ENCODE measurements at regions not wholly inside any gene's neighbourhood (a gene's known extent, or its start where the extent isn't known, plus 50 kb on each side); places are given as distances from the start of the nearest gene placed in this dataset.

GRCh38 chr10:44689368-44689767 is 221.8 kb upstream of the TMEM72 start:
- no peak for DNase-seq

- no peak for DNase-seq
Observed at GRCh38 chr10:44696496-44696895, 214.6 kb upstream of the TMEM72 start.

DNA sequence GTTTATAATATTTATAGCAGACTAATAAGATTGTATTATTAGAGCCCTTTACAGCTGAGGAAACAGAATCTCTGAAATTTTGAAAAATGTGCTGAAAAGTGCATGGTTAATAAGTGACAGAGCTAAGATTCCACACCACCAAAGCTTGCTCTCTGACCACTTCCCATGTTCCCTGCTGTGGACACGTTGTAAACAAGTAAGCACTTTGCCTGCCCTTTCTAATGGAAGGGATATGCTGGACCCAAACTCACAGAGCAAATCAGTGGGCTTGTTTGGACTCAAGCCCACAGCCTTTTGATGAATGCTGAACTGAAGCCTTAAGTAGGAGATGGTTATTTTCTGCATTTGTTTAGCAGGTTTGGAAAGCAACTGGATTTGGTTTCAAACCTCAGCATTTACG is 214.0 kb upstream of the TMEM72 start:
- DNase-seq: no peak

- no peak for DNase-seq
Observed at GRCh38 chr10:44702531-44702930, 208.6 kb upstream of the TMEM72 start.

- no peak for DNase-seq
Observed at GRCh38 chr10:44703241-44704155, 207.6 kb upstream of the TMEM72 start.

DNA sequence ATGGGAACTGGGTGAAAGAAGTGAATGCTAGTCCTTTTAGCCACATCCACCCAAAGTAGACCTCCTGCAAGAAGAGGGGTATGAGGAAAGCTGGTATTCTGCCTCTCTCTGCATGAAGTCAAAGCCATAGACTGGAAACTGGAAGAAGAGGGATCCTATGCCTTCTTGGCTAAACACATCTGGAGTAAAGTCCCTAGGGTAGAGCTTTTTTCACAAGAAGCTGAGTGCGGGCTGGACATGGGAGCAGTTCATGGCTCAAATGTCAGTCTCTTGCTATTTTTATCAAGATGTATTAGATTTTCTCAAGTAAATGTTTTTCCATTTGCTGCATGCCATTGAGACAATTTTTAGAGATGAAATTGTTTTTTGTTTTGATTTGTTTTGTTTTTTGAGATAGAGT is 206.5 kb upstream of the TMEM72 start:
- no peak for DNase-seq

- DNase-seq: no peak
Observed at GRCh38 chr10:44706745-44707144, 204.4 kb upstream of the TMEM72 start.

GRCh38 chr10:44713307-44713706 is 197.8 kb upstream of the TMEM72 start:
- DNase-seq: no peak

DNA sequence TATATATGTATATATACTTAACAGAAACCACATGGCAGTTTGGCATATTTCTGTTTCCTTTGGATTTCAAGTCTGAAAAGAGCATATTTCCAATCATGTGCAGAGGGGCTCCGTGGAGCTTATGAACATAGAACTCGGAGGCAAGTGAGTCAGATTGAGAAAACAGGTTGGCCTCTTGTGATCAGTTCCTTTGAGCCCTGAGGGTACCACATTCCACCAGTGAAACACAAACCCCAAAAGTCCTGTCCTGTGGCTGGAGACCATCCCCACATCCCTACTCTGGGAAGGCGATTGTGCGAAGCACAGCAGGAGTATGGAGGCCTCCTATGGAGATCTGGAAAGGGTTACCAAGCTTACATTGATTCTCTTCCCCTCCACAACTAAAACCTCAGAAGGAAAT is 196.7 kb upstream of the TMEM72 start:
- DNase-seq: no peak

DNA sequence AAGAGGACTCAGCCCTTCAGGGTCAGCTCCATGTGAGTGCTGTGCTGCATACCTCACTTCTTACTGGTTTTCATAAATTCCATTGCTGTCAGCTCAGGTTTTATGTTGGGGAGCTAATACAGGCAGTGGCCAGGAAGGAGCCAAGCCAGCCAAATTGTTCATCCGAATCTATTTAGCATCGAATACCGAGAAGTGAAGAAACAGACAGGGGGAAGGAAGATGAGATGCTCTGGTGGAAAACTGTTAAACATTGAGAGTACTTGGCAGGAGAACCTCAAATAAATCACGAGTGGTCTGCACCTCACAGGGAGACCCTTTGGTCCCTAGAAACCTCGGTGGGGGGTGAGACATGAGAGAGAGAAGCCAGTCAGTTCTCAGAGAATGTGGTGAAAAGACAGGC is 196.0 kb upstream of the TMEM72 start:
- DNase-seq: no peak

- no peak for DNase-seq
Observed at GRCh38 chr10:44716470-44717015, 194.6 kb upstream of the TMEM72 start.

- peak in 1 of 2 donors; percentile 7 for DNase-seq
Observed at GRCh38 chr10:44723082-44723481, 188.1 kb upstream of the TMEM72 start.

DNA sequence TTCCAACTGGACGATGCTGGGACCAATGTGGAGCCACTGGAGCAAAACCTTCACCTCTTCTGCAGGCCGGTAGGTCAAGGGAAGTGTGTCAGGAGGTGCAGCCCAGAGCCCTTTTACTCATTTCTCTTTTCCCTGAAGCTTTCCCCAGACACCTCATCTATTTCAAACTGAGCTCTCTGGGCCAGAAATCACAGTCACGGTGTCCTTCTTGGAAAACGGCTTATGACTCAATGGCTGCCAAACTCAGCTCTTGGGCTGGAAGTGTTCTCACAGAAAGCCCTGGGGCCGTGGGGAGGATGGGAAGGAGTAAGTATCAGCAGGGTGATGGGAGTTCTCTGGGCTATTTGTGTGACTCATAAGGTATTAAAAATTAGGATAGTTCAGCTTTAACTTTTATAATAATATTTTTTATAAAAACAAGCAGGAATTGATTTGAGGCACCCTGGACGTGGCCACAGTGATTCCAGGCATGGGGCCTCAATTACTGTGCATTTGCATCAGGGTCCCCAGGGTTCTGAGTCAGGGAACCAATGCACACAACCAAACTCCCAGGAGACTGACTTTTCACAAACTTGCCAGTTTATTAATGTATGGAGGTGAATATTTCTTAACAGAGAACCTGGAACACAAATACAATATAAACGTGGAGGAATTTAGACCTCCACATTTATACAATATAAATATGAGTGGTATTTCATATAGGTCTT is 187.4 kb upstream of the TMEM72 start:
- peak in 1 of 2 donors; percentile 9 for DNase-seq

DNA sequence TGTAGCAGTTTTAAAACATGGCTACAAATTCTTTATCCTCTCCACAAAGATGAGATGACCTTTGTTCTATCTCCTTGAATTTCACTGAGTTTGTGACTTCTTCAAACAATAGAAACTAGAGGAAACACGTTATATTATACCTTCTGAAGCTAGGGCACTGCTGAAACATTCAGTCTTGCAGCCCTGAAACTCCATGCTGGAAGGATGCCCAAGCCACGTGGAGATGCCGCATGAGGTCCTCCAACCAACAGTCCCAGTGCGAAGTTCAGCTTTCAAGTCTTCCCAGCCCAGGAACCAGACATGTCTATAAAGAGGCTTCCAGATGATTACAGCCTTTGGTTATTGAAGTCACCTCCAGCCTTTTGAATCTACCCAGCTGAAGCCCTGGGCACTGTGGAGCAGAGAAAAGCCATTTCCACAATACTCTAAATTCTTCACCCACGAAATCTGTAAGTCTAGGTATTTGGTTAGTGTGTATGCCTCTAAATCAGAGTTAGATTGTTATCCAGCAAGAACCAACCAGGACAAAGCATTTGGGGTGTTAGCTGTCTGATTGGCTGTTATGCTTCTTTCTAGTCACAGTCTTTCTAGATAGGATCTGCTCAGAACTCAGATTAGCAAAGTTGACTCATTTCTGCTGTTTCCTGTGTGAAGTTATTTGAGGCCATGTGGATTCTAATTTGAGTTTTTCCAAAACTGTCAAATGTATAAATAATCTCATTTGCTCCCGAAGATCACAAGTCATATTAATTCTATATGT is 186.5 kb upstream of the TMEM72 start:
- DNase-seq: no peak

DNA sequence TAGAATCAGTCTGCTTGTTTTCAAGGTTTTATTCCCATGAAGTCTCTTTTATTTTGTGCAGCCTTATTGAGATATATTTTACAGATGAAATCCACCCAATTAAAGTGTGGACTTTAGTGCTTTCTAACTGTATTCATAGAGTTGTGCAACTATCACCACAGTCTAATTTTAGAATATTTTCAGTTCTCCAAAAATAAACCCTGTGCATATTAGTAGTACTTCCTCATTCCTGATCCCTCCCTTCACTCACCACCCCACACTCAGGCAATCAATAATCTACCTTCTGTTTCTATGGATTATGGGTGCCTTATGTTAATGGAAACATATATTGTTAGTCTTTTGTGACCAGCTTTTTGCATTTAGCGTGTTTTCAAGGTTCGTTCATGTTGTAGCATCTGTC is 185.7 kb upstream of the TMEM72 start:
- peak; percentile 73 to 75 for DNase-seq

GRCh38 chr10:44731283-44731682 is 179.9 kb upstream of the TMEM72 start:
- no peak for DNase-seq

DNA sequence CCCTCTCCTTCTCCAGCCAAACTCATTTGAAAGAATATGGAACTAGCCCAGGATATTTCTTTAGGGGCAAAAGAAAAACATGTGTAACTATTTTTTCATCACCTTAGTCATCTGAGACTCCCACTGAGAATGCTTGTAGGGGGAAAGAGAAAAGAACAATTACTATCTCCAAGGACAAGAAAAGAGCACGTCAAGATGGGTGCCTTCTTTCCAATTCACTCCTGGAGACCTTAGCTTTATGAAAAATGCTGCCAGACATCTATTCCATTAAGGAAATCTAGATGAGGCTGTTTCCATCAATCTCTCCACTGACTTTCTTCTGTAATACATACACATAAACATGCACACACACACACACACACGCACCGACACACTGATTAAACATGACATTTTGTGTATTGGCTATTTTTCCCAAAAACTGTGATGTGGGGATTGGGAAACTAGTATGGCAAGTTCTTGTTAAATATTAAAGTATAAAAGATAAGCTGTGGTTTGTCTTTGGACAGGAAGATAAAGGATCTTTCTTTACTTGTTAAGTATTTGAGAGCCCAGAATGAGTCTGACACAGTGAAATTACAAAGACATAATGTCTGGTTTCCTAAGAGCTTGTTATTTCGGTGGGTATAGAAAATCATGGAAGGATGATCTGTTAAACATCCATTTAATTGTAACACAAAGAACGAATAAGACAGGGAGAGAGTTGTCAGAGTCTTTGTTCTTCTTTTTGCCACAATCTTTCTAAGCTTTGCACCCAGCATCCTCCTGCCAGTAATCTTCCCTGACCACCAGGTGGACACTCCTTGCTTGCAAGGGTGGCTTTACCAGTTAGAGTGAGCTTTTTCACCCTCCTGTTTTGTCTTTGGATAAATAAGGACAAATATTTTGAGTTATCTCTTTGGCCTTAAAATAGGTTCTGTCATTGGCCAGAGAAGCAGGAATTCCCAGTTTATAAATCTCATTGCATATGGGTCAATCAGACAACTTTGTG is 177.3 kb upstream of the TMEM72 start:
- DNase-seq: no peak

DNA sequence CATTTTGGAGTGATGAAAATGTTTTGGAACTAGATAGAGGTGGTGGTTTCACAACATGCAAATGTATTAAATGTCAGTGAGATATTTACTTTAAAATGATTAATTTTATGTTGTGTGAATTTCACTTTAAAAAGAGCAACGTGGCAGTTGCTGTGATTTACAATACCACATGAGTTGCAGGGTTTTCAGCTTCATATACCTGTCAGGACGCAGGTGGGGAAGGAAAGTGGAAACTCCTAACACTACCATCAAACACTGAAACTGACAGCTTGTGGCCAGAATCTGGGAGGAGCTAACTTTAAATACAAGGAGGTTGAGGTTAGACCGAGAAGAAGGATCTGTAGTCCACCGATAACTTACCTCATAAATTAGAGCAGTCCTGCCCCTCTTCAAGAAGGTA is 168.9 kb upstream of the TMEM72 start:
- no peak for DNase-seq

- no peak for DNase-seq
Observed at GRCh38 chr10:44743535-44743934, 167.6 kb upstream of the TMEM72 start.

DNA sequence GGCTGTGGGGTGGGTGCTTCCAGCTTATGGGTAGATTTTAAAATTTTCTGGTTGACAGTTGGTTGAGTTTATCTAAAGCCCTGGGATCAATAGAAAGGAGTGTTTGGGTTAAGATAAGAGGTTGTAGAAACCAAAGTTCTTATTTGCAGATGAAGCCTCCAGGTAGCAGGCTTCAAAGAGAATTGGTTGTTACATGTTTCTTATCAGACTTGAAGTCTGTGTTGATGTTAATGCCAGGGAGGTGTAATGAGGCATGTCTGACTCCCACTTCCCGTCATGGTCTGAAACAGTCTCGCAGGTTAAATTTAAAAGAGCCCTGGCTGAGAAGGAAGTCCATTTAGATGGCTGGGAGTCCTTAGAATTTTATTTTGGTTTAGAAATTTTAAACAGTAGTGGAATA is 165.2 kb upstream of the TMEM72 start:
- no peak for DNase-seq

GRCh38 chr10:44747593-44748172 is 163.5 kb upstream of the TMEM72 start:
- no peak for DNase-seq

- no peak for DNase-seq
Observed at GRCh38 chr10:44749151-44749550, 162.0 kb upstream of the TMEM72 start.
